Prostate gland (tissue), 2 donors: ENCODE measurements at regions not wholly inside any gene's neighbourhood (a gene's known extent, or its start where the extent isn't known, plus 50 kb on each side); places are given as distances from the start of the nearest gene placed in this dataset.

Experiments used
- DNase-seq: peaks from one replicate; pipeline ENCODE4 v3.0.0-alpha.2; 2019; ENCODE audit warnings: low spot score
- H3K27ac ChIP-seq, 2 donors: fragments of 200-600 bp; sonication (generic); 2 replicates each; pipeline ENCODE4 v1.5.1; 2017 to 2019
- H3K27me3 ChIP-seq: fragments of 200-600 bp; sonication (generic); replicated peaks from 2 replicates; pipeline ENCODE4 v1.5.1; 2019; ENCODE audit not compliant: insufficient read depth
- H3K36me3 ChIP-seq, 2 donors: fragments of 200-600 bp; sonication (generic); 1 replicate in 1 of 2; 2 replicates in 1 of 2; pipeline versions ENCODE4 v1.5.1 to v1.8.1; 2017 to 2019
- H3K4me1 ChIP-seq: fragments of 200-600 bp; sonication (generic); replicated peaks from 2 replicates; pipeline ENCODE4 v1.5.1; 2019
- H3K4me3 ChIP-seq, 2 donors: fragments of 200-600 bp; sonication (generic); 2 replicates each; pipeline ENCODE4 v1.5.1; 2017 to 2019
- H3K9me3 ChIP-seq: fragments of 200-600 bp; sonication (generic); 2 replicates; pipeline ENCODE4 v1.5.1; 2017
- CTCF ChIP-seq, 4 experiments: fragments of 200-600 bp in 2 of 4; fragments of 450-650 bp in 2 of 4; sonication (generic) in 2 of 4; IDR thresholded peaks; 1 replicate in 3 of 4; 2 replicates in 1 of 4; pipeline ENCODE4 v1.5.1; 2016 to 2019; ENCODE audit warnings: antibody characterized with exemption in 4 of 4, mild to moderate bottlenecking in 2 of 4, moderate library complexity in 2 of 4
- POLR2A ChIP-seq: fragments of 450-650 bp; IDR thresholded peaks from one replicate; pipeline ENCODE4 v1.6.1; 2016; ENCODE audit warnings: antibody characterized with exemption, mild to moderate bottlenecking
- POLR2AphosphoS5 ChIP-seq: sonication (generic); formaldehyde crosslinking; IDR thresholded peaks from one replicate; pipeline ENCODE4 v1.6.1; 2017; ENCODE audit warnings: antibody characterized with exemption
- WGBS: methylation state at CpG from one replicate; pipeline ENCODE4 v1.1.5; 2018; 5-methylcytosine and 5-hydroxymethylcytosine counted together
- intact Hi-C: fragments of 100-400 bp; cut with DNase I; formaldehyde crosslinking; loops from one replicate; pipeline ENCODE4 v1.14.2; 2022

DNA sequence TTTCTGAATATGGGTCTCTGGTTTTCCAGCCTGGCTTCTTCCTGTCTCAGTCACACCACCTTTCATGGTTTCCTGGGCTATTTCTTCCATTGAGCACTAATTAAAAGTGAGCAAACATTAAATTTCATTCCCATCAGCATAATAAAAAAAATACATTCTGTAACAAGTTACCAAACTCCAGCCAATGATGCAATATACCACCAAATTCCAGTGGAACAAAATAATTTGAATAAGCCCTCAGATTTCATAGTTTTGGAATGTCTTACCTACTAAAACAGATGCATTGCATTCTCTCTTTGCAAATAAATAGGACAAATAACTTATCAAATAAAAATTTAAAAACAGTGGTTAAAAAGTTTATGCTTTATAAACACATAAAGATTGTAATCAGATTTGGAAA is 97.8 kb upstream of the PRDM1 start:
- peaks cover 2% of the 10 kb centered on the region for H3K27me3 ChIP-seq
- H3K4me1 ChIP-seq, result no peaks in the 10 kb centered on the region
- TF ChIP-seq CTCF (IDR thresholded peaks at IDR 0.05) (no peak), POLR2AphosphoS5 (no peak), POLR2A (no peak)
- no peak for DNase-seq
- H3K36me3 ChIP-seq, result no peaks in the 10 kb centered on the region
- no peak overlapping the region for H3K4me3 ChIP-seq
- intact Hi-C loops, result no loop called here
- H3K9me3 ChIP-seq, result no peaks in the 10 kb centered on the region
- no peak overlapping the region for H3K27ac ChIP-seq

GRCh38 chr6:105987516-105987915 is 98.6 kb upstream of the PRDM1 start:
- Histone ChIP-seq H3K36me3 (no peaks in the 10 kb centered on the region), H3K9me3 (no peaks in the 10 kb centered on the region), H3K27ac (no peak overlapping the region), H3K4me1 (no peaks in the 10 kb centered on the region), H3K4me3 (no peak overlapping the region), H3K27me3 (peaks cover 2% of the 10 kb centered on the region)
- WGBS, result 89% methylated on average over 1 of the region's 1 CpG
- no peak for DNase-seq
- TF ChIP-seq CTCF (IDR thresholded peaks at IDR 0.05), result no peak
- no peak for TF ChIP-seq POLR2A
- TF ChIP-seq POLR2AphosphoS5, result no peak
- intact Hi-C loops, result no loop called here

- no peak for TF ChIP-seq CTCF (IDR thresholded peaks at IDR 0.05)
- no peak for TF ChIP-seq POLR2AphosphoS5
- TF ChIP-seq POLR2A, result no peak
- Histone ChIP-seq H3K27me3 (peaks cover 2% of the 10 kb centered on the region), H3K9me3 (no peaks in the 10 kb centered on the region), H3K4me1 (no peaks in the 10 kb centered on the region), H3K27ac (no peak overlapping the region), H3K4me3 (no peak overlapping the region), H3K36me3 (no peaks in the 10 kb centered on the region)
- intact Hi-C loops, result no loop called here
- WGBS, result 67% methylated on average over 1 of the region's 1 CpG
- no peak for DNase-seq
Measured at GRCh38 chr6:105986998-105987397, 99.1 kb upstream of the PRDM1 start.

DNA sequence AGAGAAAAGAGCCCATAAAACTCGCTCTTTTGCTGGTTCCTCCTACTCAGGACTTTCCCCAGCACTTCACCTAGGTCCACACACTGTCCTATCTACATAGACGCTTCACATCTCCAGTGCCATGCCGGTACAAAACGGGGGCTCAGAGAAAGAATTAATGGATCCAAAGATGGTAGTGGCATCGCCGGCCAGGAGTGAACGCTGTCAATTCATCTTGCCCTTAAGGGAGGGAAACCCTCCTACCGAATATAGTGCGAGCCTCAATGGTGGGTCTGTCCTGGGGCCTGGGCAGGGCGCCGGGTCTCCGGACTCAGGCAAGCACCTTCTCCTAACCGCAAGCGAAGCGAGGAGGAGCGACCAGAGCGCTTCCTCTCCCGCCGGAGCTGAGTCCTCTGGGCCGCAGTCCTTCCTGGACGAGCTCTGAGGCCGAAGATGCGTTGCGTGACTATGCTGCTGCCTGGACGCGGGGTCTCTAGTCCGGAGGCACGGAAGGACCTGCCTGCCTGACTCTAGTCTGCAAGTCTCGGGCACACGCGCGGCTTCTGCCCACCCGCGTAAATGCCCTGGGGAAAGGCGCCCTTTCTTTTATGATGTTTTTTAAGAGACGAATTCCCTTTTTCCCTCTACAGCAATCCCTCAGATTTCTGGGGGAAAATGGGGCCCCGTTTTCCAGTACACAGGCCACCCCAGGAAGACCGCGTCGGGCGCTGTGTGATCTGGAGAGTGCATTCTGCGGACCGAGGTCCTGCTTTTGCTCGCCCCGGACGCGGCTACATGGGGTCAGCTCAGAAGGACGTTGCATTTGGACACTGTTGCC is 100.1 kb upstream of the PRDM1 start:
- H3K4me3 ChIP-seq, result no peak overlapping the region

More for the DNA sequence above, 100.1 kb upstream of the PRDM1 start:
- Histone ChIP-seq H3K4me1 (no peaks in the 10 kb centered on the region), H3K36me3 (no peaks in the 10 kb centered on the region), H3K9me3 (no peaks in the 10 kb centered on the region), H3K27ac (no peak overlapping the region), H3K27me3 (peaks cover 2% of the 10 kb centered on the region)
- 56% methylated on average over 48 of the region's 48 CpGs for WGBS
- no peak for TF ChIP-seq CTCF (IDR thresholded peaks at IDR 0.05)
- TF ChIP-seq POLR2A, result no peak
- TF ChIP-seq POLR2AphosphoS5, result no peak
- intact Hi-C loops, result no loop called here
- no peak for DNase-seq
